ENCODE measurements at regions not wholly inside any gene's neighbourhood (a gene's known extent, or its start where the extent isn't known, plus 50 kb on each side); places are given as distances from the start of the nearest gene placed in this dataset.

DNA sequence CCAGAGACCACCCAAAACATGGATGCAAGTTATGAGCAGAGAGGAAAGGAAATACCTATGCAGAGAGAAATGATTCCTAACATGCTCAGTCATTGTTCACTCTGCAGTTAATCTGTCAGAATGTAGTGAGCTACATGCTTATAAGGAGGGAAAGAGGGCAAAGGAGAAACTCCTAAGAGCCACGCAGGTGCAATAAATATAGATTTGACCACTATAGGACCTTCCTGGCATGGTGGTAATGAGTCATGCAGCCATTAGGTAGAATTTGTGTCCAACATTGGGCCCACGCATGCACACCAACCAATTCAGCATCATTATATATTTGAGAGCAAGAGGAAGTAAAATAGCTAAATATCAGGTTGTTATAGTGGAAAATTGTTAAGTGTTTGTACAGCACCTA, 699.9 kb downstream of the DSC3 start:
- TF ChIP-seq CTCF (IDR thresholded peaks at IDR 0.05; ENCODE audit: borderline replicate concordance, extremely low read depth, low read length, poor library complexity, severe bottlenecking), result no peak
- TF ChIP-seq EZH2 (IDR thresholded peaks at IDR 0.05; ENCODE audit: borderline replicate concordance, low read depth, low read length, severe bottlenecking), result no peak
